CD4-positive, alpha-beta T cell treated with Interleukin-4 for 1 hour (primary cell): ENCODE measurements at regions not wholly inside any gene's neighbourhood (a gene's known extent, or its start where the extent isn't known, plus 50 kb on each side); places are given as distances from the start of the nearest gene placed in this dataset.

Source experiments
- DNase-seq, 2 donors: peaks; one replicate each; pipeline ENCODE4 v3.0.0-alpha.2; 2020 to 2022

GRCh38 chr5:61596265-61596664, 264.2 kb downstream of the ZSWIM6 start:
- DNase-seq = no peak

DNA sequence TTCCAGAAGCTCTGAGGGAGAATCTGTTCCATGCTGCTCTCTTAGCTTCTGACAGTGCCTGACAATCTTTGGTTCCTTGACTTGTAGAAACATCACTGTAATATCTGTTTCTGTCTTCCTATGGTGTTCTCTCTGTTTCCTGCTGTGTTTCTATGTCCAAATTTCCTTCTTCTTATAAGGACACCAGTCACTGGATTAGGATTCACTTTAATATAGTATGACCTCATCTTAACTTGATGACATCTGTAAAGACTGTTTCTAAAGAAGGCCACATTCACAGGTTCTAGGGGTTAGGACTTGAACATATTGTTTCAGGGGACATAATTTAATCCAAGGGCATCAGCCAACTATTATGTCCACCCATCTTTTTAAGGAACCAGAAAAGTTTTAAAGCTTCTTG, 265.6 kb downstream of the ZSWIM6 start:
- no peak for DNase-seq

DNA sequence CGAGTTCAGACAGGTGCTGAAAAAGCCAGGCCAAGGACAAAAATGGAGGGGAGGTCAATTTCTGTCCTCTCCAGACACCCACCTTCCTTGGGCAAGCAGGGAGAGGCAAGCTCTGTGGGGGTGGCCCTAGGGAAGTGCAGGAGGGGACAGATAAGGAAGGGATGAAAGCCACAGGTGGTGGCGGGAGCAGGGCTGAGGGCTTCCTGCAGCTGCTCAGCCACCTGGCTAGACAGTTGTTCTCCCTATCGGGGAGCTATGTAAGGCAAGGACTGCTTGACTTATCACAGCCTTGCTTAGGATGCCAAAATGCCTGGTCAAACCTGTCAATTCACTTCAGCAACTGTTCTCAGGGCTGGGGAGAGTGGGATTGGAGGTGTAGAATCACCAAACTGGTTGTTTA, 266.1 kb downstream of the ZSWIM6 start:
- DNase-seq = no peak

GRCh38 chr5:61599370-61600122, 267.5 kb downstream of the ZSWIM6 start:
- DNase-seq = no peak

- no peak for DNase-seq
Measured at GRCh38 chr5:61600123-61600444, 268.0 kb downstream of the ZSWIM6 start.

GRCh38 chr5:61600945-61601511, 269.0 kb downstream of the ZSWIM6 start:
- DNase-seq = no peak

DNA sequence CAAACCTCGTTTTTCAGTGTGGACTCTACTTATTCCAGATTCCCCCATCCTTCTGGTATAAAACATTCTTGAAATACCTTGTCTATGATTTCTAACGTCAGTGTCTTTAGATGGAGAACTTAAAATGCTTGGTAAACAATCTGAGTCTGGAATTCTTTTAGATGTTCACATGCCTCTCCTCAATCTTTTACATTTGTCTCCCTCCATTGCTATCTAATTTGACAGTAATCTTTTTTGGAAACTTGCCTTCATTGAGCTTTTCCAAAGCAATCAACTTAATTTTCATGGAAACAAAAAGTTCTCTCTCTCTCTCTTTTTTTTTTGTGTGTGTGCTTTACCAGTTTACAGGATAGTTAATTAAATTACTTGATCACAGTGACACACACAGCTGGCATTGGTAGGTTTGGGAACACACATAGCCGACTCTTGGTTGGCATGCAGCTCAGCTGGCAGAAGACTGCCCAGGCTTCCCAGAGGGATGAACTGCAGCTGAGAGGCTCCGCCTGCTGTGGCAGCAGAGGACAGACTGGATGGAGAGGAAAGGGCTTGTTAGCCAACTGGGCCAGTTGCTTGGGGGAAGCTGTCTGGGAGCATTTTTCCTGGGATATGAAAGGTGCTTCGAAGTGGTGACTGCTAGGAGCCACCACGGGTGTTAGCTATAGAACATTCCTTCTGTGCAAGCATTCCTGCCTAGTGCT, 271.3 kb downstream of the ZSWIM6 start:
- DNase-seq = no peak

GRCh38 chr5:61604076-61605025, 272.3 kb downstream of the ZSWIM6 start:
- DNase-seq = no peak

GRCh38 chr5:61609840-61610677, 278.0 kb downstream of the ZSWIM6 start:
- no peak for DNase-seq

DNA sequence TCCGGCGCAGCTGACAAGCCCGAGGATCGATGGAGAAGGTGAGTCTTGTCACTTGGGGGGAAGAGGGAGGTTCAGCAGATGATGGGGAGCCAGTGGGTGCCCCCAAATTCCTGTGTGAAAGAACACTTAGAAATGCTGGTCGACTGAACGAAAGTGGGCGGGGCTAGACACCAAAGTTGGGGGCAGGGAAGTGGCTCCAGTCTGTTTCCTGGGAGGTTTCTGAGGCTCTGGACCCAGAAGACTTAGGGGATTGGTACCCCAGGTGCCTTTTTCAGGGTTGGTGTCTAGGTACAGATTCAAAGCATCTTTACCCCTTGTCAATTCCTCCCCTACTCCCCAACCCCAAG, 278.6 kb downstream of the ZSWIM6 start:
- DNase-seq = no peak

DNA sequence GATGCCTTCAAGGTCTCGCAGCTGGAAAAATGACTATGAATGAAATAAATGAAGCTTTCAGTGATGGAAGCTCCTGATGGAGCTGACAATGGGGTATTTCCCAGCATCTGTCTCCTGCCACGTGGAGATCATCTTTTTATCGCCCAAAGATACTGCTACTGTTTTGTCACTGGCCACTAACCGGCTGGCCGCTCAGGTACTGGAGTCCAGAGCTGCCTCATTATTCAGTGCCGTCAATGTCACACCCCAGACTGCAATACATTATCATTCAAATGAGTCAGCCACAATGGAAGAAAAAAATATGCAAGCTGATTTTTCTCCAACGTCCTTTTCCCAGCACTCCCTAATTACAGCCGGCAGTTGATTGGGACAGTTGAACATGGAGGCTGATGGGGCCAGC, 280.4 kb downstream of the ZSWIM6 start:
- DNase-seq = no peak

DNA sequence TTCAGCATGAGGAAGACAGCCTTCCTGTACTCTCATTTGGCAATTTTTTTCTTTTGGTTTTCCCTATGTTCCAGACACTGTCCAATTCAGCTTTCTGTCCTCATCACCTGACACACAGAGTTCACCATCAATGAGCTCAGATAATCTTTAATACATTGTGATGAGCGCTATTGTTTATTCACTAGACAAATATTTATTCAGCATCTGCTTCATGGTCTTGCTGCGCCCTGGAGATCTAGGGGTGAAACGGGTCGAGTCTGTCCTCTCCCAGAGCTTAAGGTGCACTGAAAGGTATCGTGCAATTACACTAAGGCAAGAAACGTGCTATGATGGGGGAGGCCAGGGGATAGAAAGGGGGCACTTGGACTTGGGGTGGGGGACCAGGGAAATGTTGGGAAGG, 281.6 kb downstream of the ZSWIM6 start:
- DNase-seq = no peak

GRCh38 chr5:61614606-61615005, 282.5 kb downstream of the ZSWIM6 start:
- no peak for DNase-seq

DNA sequence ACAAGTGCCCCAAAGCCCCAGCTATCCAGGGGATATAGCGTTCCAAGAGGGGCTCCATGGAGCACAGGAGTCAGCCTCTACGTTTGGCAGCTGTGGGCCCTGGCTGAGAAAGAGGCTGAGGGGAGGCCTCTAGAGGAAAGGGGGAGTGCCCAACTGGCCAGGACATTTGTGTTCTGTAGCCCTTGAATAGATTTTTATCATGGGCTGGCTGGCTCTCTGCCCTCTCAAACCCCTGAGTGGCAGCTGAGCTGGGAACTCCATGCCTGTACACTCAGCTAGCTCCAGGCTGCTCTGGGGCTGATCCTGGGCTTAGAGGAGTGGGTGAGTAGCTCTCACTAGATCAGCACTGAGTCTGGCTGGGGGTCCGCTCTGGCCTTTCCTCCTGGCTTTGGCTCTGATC, 285.0 kb downstream of the ZSWIM6 start:
- DNase-seq = no peak

DNA sequence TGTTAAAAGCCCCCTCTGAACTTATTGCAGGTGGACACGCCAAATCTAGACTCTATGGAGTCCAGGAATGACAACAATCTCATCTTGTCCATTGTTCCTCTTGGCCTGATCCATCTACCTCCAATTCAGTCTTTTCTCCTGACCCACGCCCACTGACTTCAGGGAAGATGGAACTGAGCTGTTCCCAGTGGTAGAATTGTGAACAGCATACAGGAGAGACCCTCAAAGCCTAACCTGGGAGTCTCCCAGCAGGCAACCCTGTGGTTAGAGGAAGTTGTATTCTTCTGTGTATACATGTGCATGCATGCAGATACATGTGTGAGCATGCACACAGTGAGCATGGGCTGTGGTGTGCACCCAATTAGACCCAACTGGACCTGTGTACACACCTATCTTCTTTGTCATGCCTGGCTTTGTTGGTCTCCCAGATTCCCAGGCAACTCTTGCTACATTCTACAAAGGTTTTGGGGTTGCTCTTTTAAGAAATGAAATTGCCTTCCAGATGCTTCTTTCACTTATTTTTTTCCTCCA, 286.0 kb downstream of the ZSWIM6 start:
- DNase-seq = no peak

DNA sequence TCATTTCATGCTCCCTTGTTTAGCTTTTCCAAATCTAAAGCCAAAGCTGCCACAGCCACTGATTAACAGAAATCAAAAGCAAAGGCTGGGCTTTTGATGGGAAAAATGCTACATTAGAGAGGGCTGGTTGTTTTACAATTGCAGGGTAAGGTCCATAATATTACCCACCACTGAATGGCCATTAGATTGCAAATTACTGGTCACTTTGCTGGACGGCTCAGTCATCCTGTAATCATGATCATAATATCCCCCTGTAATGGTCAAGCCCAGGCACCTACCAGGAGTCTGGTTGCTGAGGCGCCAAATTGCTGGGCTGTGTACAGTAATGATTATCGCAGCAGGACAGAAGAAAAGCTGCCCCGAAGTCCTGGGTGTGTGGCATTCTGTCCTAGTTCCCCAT, 286.5 kb downstream of the ZSWIM6 start:
- DNase-seq = no peak

- no peak for DNase-seq
Measured at GRCh38 chr5:61619289-61619688, 287.2 kb downstream of the ZSWIM6 start.

GRCh38 chr5:61619777-61620518, 287.9 kb downstream of the ZSWIM6 start:
- no peak for DNase-seq

DNA sequence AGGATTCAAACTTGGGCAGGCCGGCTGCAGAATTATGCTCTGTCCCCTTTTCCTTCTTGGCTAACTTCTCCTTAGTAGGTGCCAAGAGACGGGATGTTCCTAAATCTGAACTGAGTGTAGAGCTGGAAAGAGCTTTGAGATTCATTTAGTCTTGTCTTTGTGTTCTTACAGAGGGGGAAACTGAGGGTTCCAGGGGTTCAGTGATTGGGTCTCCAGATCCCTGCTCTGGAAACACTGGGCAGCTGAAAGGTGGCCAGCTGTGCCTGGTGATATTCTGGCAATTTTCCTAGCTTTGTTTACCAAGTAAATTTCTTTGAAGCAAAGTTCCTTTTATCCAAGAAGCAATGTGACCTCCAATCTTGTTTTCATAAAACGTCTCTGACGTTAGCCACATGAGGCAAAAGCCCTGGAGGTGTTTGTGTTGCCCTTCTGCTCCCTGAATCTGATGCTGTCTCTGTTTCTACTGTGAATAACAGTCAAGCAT, 288.7 kb downstream of the ZSWIM6 start:
- no peak for DNase-seq

DNA sequence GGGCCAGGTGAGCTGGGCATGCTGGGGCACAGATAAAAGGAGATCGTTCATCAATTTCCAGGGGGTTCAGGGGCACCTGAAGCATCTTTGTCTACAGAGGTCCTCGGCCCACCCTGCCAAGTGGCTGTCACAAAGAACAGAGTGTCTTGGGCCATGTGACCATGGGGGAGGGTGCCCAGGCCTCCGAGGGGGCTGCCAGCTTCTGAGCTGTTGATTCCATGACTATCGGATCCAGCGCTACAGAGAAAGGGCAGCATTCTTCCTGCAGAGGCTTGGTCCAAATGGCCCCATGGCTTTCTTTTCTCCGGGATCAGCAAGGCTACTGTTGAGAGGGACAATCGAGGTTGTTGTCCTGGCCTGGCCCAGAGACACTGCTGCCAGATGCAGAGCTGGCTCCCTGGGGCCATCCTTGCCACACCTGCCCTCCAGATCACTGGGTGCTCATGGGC, 289.2 kb downstream of the ZSWIM6 start:
- no peak for DNase-seq

GRCh38 chr5:61622156-61622555, 290.1 kb downstream of the ZSWIM6 start:
- DNase-seq = no peak
